ENCODE measurements at regions not wholly inside any gene's neighbourhood (a gene's known extent, or its start where the extent isn't known, plus 50 kb on each side); places are given as distances from the start of the nearest gene placed in this dataset.

- no peak for DNase-seq
- no peaks in the 10 kb centered on the region for H3K4me1 ChIP-seq
- no peaks in the 10 kb centered on the region for H3K9me3 ChIP-seq
- H3K27me3 ChIP-seq, result no peaks in the 10 kb centered on the region
- H3K27ac ChIP-seq, result no peak overlapping the region
- 49 to 57% (median 52%) methylated on average over 2 of the region's 2 CpGs for WGBS, 4 donors
- intact Hi-C loops (cut with DNase I), result no loop called here
- H3K4me3 ChIP-seq, result no peak overlapping the region
- ATAC-seq, result no peak
- H3K36me3 ChIP-seq, result no peaks in the 10 kb centered on the region
- no peak for TF ChIP-seq CTCF (IDR thresholded peaks at IDR 0.05)
- TF ChIP-seq POLR2A (IDR thresholded peaks at IDR 0.05), result no peak
These were observed 535.6 kb upstream of the AGTR1 start for GRCh38 chr3:148162132-148162531.

GRCh38 chr3:148168347-148168746 lies 529.4 kb upstream of the AGTR1 start:
- no peaks in the 10 kb centered on the region for H3K27me3 ChIP-seq
- intact Hi-C loops (cut with DNase I), result no loop called here
- DNase-seq, result no peak
- no peak for ATAC-seq
- WGBS, 4 donors, result 56 to 62% (median 57%) methylated on average over 2 of the region's 2 CpGs
- no peak overlapping the region for H3K4me3 ChIP-seq
- H3K36me3 ChIP-seq, result no peaks in the 10 kb centered on the region
- TF ChIP-seq CTCF (IDR thresholded peaks at IDR 0.05), result no peak
- no peak for TF ChIP-seq POLR2A (IDR thresholded peaks at IDR 0.05)
- H3K9me3 ChIP-seq, result no peaks in the 10 kb centered on the region
- no peak overlapping the region for H3K27ac ChIP-seq
- no peaks in the 10 kb centered on the region for H3K4me1 ChIP-seq

- Histone ChIP-seq H3K4me3 (no peak overlapping the region), H3K27me3 (no peaks in the 10 kb centered on the region), H3K36me3 (no peaks in the 10 kb centered on the region), H3K27ac (no peak overlapping the region), H3K4me1 (no peaks in the 10 kb centered on the region), H3K9me3 (no peaks in the 10 kb centered on the region)
- intact Hi-C loops (cut with DNase I), result no loop called here
- 44 to 67% (median 60%) methylated on average over 4 of the region's 4 CpGs for WGBS, 4 donors
- ATAC-seq (no peak), DNase-seq (no peak)
- TF ChIP-seq CTCF (IDR thresholded peaks at IDR 0.05) (no peak), POLR2A (IDR thresholded peaks at IDR 0.05) (no peak)
These were observed 523.9 kb upstream of the AGTR1 start for GRCh38 chr3:148173851-148174250.

- no peaks in the 10 kb centered on the region for H3K36me3 ChIP-seq
- TF ChIP-seq CTCF (IDR thresholded peaks at IDR 0.05) (no peak), POLR2A (IDR thresholded peaks at IDR 0.05) (no peak)
- intact Hi-C loops (cut with DNase I), result no loop called here
- DNase-seq (no peak), ATAC-seq (no peak)
- no peaks in the 10 kb centered on the region for H3K27me3 ChIP-seq
- H3K27ac ChIP-seq, result no peak overlapping the region
- no peak overlapping the region for H3K4me3 ChIP-seq
- no peaks in the 10 kb centered on the region for H3K4me1 ChIP-seq
- H3K9me3 ChIP-seq, result peaks cover 0 to 8% (median 0%) of the 10 kb centered on the region in 12 donors
These were observed 522.5 kb upstream of the AGTR1 start for GRCh38 chr3:148175214-148175613.
